GM23248 (cell line): ENCODE measurements at regions not wholly inside any gene's neighbourhood (a gene's known extent, or its start where the extent isn't known, plus 50 kb on each side); places are given as distances from the start of the nearest gene placed in this dataset.
"Not testable (repeated sequence)": the region's sequence is repeated elsewhere in the genome, so short reads cannot be mapped to it uniquely, and the experiment has no call there.

ENCODE experiments used
- EZH2 ChIP-seq: fragments of 200-600 bp; sonication (generic); IDR thresholded peaks from 2 replicates; pipeline ENCODE4 v1.6.1; 2018; ENCODE audit warnings: antibody characterized with exemption, mild to moderate bottlenecking; ENCODE audit not compliant: insufficient read depth, poor library complexity, severe bottlenecking
- EZH2phosphoT487 ChIP-seq: fragments of 200-600 bp; sonication (generic); IDR thresholded peaks from 2 replicates; pipeline ENCODE4 v1.6.1; 2018; ENCODE audit warnings: antibody characterized with exemption, moderate library complexity, mild to moderate bottlenecking, low read depth; ENCODE audit not compliant: insufficient read depth

- not testable (repeated sequence) for TF ChIP-seq EZH2, EZH2phosphoT487
Observed at GRCh38 chr9:42268729-42269128, 85.3 kb downstream of the SPATA31A6 start.
